ENCODE measurements at regions not wholly inside any gene's neighbourhood (a gene's known extent, or its start where the extent isn't known, plus 50 kb on each side); places are given as distances from the start of the nearest gene placed in this dataset.

DNA sequence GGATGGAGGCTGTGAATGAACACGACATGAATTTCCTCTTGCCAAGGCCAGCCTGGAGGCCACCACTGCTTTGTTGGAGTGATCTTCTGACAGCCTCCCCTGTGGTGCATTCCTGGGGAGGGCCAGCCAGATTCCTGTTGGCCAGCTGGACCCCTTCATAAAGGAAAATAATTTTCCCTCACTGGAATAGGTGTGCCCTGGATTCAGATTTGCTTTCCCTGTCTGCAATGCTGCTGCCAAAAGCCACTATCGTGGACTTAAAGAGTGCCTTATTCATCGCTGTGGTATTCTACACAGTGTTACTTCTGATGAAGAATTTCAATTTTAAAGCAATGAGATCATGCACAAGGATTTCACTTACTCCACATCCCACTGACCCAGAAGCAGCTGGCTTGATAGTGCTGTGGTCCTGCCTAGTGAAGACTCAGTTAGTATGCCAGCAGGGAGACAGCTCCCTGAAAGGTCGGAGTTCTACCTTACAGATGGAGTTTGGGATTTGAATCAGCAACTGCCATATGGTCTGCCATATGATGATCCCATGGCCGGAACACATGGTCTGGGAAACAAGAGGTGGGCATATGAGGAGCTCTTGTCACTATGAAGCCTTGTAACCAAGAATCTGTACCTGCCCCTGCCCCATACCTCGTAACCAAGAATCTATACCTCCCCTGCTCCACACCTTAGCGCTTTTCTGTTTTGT is 145.2 kb downstream of the KLF13 start:
- TF ChIP-seq BHLHE40 (IDR thresholded peaks at IDR 0.05; ENCODE audit: borderline replicate concordance in 1 of 2, low read depth in 2 of 2, low read length in 1 of 2) = no peak
- TF ChIP-seq, protein P1, sequence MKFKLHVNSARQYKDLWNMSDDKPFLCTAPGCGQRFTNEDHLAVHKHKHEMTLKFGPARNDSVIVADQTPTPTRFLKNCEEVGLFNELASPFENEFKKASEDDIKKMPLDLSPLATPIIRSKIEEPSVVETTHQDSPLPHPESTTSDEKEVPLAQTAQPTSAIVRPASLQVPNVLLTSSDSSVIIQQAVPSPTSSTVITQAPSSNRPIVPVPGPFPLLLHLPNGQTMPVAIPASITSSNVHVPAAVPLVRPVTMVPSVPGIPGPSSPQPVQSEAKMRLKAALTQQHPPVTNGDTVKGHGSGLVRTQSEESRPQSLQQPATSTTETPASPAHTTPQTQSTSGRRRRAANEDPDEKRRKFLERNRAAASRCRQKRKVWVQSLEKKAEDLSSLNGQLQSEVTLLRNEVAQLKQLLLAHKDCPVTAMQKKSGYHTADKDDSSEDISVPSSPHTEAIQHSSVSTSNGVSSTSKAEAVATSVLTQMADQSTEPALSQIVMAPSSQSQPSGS (IDR thresholded peaks at IDR 0.05; ENCODE audit: low read length) = no peak
- TF ChIP-seq EP300 (IDR thresholded peaks at IDR 0.05; ENCODE audit: borderline replicate concordance in 1 of 2, control insufficient read depth in 1 of 2, low read depth in 2 of 2, low read length in 2 of 2) = no peak
- no peak for TF ChIP-seq MEF2B (IDR thresholded peaks at IDR 0.05; ENCODE audit: partially characterized antibody, poor library complexity, severe bottlenecking)
- TF ChIP-seq, protein P2, sequence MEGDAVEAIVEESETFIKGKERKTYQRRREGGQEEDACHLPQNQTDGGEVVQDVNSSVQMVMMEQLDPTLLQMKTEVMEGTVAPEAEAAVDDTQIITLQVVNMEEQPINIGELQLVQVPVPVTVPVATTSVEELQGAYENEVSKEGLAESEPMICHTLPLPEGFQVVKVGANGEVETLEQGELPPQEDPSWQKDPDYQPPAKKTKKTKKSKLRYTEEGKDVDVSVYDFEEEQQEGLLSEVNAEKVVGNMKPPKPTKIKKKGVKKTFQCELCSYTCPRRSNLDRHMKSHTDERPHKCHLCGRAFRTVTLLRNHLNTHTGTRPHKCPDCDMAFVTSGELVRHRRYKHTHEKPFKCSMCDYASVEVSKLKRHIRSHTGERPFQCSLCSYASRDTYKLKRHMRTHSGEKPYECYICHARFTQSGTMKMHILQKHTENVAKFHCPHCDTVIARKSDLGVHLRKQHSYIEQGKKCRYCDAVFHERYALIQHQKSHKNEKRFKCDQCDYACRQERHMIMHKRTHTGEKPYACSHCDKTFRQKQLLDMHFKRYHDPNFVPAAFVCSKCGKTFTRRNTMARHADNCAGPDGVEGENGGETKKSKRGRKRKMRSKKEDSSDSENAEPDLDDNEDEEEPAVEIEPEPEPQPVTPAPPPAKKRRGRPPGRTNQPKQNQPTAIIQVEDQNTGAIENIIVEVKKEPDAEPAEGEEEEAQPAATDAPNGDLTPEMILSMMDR (IDR thresholded peaks at IDR 0.05 in 2 of 3, conservative IDR thresholded peaks at IDR 0.05 in 1 of 3; ENCODE audit: control insufficient read depth in 2 of 3, extremely low read depth in 1 of 3, insufficient read depth in 1 of 3, low read depth in 3 of 3, low read length in 3 of 3) = no peak
- TF ChIP-seq POLR2A (IDR thresholded peaks at IDR 0.05; ENCODE audit: low read depth, low read length) = no peak
- no peak for TF ChIP-seq PAX8 (IDR thresholded peaks at IDR 0.05)
- no peak for TF ChIP-seq KAT2A (conservative IDR thresholded peaks at IDR 0.05; ENCODE audit: control insufficient read depth, low read depth, low read length)

Data from GM12878 (cell line).